HG03442 (cell line): ENCODE measurements at regions not wholly inside any gene's neighbourhood (a gene's known extent, or its start where the extent isn't known, plus 50 kb on each side); places are given as distances from the start of the nearest gene placed in this dataset.
A peak's percentile ranks its signal among the peaks of the same experiment; 100 is the strongest.
"Not testable (repeated sequence)": the region's sequence is repeated elsewhere in the genome, so short reads cannot be mapped to it uniquely, and the experiment has no call there.

Source experiments
- ATAC-seq: cut with Tn5 transposase; IDR thresholded peaks from one replicate; pipeline ENCODE4 v1.9.1; 2021; ENCODE audit warnings: mild to moderate bottlenecking, moderate library complexity; ENCODE audit not compliant: unreplicated experiment

- not testable (repeated sequence) for ATAC-seq
These were observed 92.1 kb upstream of the MSH6 start for GRCh38 chr2:47690706-47691325.

- no peak for ATAC-seq
These were observed 92.8 kb upstream of the MSH6 start for GRCh38 chr2:47690132-47690531.

- ATAC-seq, result peak; percentile 54
These were observed 93.8 kb upstream of the MSH6 start for GRCh38 chr2:47689118-47689517.

GRCh38 chr2:47688561-47688960 is 94.4 kb upstream of the MSH6 start:
- no peak for ATAC-seq

GRCh38 chr2:47687856-47688255 is 95.1 kb upstream of the MSH6 start:
- ATAC-seq, result no peak

- no peak for ATAC-seq
These were observed 96.9 kb upstream of the MSH6 start for GRCh38 chr2:47686018-47686417.

GRCh38 chr2:47682216-47682749 is 100.7 kb upstream of the MSH6 start:
- no peak for ATAC-seq

- ATAC-seq, result no peak
These were observed 105.6 kb upstream of the KCNK12 start for GRCh38 chr2:47676261-47676926.

- ATAC-seq, result no peak
These were observed 104.5 kb upstream of the KCNK12 start for GRCh38 chr2:47675196-47675825.

GRCh38 chr2:47666332-47666731 is 95.5 kb upstream of the KCNK12 start:
- ATAC-seq, result no peak

GRCh38 chr2:47664817-47665216 is 94.0 kb upstream of the KCNK12 start:
- no peak for ATAC-seq

- ATAC-seq, result no peak
These were observed 91.8 kb upstream of the KCNK12 start for GRCh38 chr2:47662552-47662951.

- no peak for ATAC-seq
These were observed 90.5 kb upstream of the KCNK12 start for GRCh38 chr2:47661310-47661709.

- ATAC-seq, result no peak
These were observed 89.4 kb upstream of the KCNK12 start for GRCh38 chr2:47660168-47660567.

- no peak for ATAC-seq
These were observed 88.0 kb upstream of the KCNK12 start for GRCh38 chr2:47658646-47659320.

GRCh38 chr2:47657886-47658489 is 87.2 kb upstream of the KCNK12 start:
- ATAC-seq, result no peak

GRCh38 chr2:47656715-47657600 is 86.2 kb upstream of the KCNK12 start:
- ATAC-seq, result no peak

GRCh38 chr2:47655563-47655880 is 84.7 kb upstream of the KCNK12 start:
- no peak for ATAC-seq

GRCh38 chr2:47654790-47655562 is 84.2 kb upstream of the KCNK12 start:
- peak; percentile 68 for ATAC-seq
